ENCODE measurements at regions not wholly inside any gene's neighbourhood (a gene's known extent, or its start where the extent isn't known, plus 50 kb on each side); places are given as distances from the start of the nearest gene placed in this dataset.

DNA sequence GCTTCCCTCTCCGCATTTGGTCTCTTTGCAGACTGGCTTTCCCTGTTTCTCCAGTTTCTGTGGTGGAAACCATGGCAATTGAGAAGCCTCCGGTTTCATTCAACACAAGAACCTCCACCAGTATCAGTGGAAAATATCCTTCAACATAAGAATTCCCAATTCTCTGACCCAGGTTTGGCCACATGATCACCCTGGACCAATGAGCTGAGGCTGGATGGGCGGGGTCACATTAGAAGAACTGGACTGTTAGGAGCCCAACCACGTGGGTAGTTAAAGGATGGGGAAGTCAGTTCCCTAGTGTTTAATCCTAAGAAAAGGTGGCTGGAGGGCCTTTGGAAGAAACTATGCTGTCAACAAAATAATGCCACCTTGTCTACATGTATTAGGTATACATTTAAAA is 336.3 kb downstream of the DMRT2 start:
- TF ChIP-seq CTCF (IDR thresholded peaks at IDR 0.05; ENCODE audit: low read length, missing control alignments), result no peak
- no peak for DNase-seq (ENCODE audit: low read depth)
- H3K4me3 ChIP-seq (replicated peaks; ENCODE audit: low read depth, low read length), result no peak overlapping the region

DNA sequence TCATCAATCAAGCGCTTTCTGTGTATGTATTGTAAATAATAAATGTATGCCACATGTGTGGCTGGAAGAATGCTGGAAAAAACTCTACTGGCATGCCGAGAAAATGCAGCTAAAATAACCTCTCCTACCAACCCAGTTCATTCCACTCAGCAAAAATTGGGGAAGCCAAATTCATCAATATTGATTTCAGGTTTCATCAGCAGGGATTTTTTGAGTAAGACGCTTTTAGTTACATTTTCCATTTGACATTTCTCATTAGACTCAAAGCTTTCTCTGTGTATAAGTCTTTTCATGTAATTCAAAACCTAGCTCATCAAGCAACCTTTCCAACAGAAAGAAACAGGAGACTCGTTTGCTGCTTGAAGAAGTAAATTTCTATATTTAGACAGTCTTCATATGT is 338.1 kb downstream of the DMRT2 start:
- TF ChIP-seq CTCF (IDR thresholded peaks at IDR 0.05; ENCODE audit: low read length, missing control alignments), result no peak
- no peak overlapping the region for H3K4me3 ChIP-seq (replicated peaks; ENCODE audit: low read depth, low read length)
- DNase-seq (ENCODE audit: low read depth), result no peak

- DNase-seq (ENCODE audit: low read depth), result no peak
- no peak for TF ChIP-seq CTCF (IDR thresholded peaks at IDR 0.05; ENCODE audit: low read length, missing control alignments)
Observed at GRCh38 chr9:1400983-1401382, 350.8 kb downstream of the DMRT2 start.

GRCh38 chr9:1404940-1405339 is 354.8 kb downstream of the DMRT2 start:
- H3K4me3 ChIP-seq (replicated peaks; ENCODE audit: low read depth, low read length), result no peak overlapping the region
- no peak for TF ChIP-seq CTCF (IDR thresholded peaks at IDR 0.05; ENCODE audit: low read length, missing control alignments)
- DNase-seq (ENCODE audit: low read depth), result no peak

More at GRCh38 chr9:1400983-1401382, 350.8 kb downstream of the DMRT2 start:
- H3K4me3 ChIP-seq (replicated peaks; ENCODE audit: low read depth, low read length), result no peak overlapping the region

GRCh38 chr9:1411826-1412225 is 361.7 kb downstream of the DMRT2 start:
- no peak for DNase-seq (ENCODE audit: low read depth)
- H3K4me3 ChIP-seq (replicated peaks; ENCODE audit: low read depth, low read length), result no peak overlapping the region
- TF ChIP-seq CTCF (IDR thresholded peaks at IDR 0.05; ENCODE audit: low read length, missing control alignments), result no peak

GRCh38 chr9:1414711-1415131 is 364.6 kb downstream of the DMRT2 start:
- no peak for DNase-seq (ENCODE audit: low read depth)
- H3K4me3 ChIP-seq (replicated peaks; ENCODE audit: low read depth, low read length), result no peak overlapping the region
- TF ChIP-seq CTCF (IDR thresholded peaks at IDR 0.05; ENCODE audit: low read length, missing control alignments), result no peak

- TF ChIP-seq CTCF (IDR thresholded peaks at IDR 0.05; ENCODE audit: low read length, missing control alignments), result no peak
- no peak for DNase-seq (ENCODE audit: low read depth)
- no peak overlapping the region for H3K4me3 ChIP-seq (replicated peaks; ENCODE audit: low read depth, low read length)
Observed at GRCh38 chr9:1415146-1415545, 365.0 kb downstream of the DMRT2 start.

Data from fibroblast of pulmonary artery (primary cell).